OCI-LY3 (cell line): ENCODE measurements at regions not wholly inside any gene's neighbourhood (a gene's known extent, or its start where the extent isn't known, plus 50 kb on each side); places are given as distances from the start of the nearest gene placed in this dataset.

ENCODE experiments used
- EZH2phosphoT487 ChIP-seq: fragments of 200-600 bp; shearing (Covaris generic); IDR thresholded peaks from 2 replicates; pipeline ENCODE4 v1.6.1; 2018; ENCODE audit warnings: antibody characterized with exemption, mixed run types, low read depth
- TF ChIP-seq, protein P1 (sequence below): fragments of 200-600, 300-600 bp; sonication (generic); IDR thresholded peaks from 2 replicates; pipeline ENCODE4 v1.5.1; 2014; ENCODE audit warnings: antibody characterized with exemption, low read length, low read depth

DNA sequence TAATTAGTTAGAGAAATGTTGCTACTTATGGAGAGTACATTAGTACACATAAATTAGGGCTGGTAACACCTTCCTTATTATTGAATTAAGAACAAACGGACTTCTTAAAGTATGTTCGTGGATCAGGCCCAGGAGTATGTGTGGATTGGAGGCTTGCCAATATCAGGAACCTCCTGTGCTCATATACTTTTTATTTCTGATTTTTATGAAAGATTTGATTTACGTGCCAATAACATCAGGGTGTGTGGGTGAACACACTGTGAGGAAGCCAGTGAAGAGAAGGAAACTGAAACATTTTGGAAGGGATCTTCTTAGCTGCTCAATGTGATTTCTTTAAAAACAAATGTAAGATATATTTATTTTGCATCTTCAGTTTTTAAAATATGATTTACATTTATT lies 113.0 kb downstream of the EFEMP1 start:
- TF ChIP-seq, protein P1, sequence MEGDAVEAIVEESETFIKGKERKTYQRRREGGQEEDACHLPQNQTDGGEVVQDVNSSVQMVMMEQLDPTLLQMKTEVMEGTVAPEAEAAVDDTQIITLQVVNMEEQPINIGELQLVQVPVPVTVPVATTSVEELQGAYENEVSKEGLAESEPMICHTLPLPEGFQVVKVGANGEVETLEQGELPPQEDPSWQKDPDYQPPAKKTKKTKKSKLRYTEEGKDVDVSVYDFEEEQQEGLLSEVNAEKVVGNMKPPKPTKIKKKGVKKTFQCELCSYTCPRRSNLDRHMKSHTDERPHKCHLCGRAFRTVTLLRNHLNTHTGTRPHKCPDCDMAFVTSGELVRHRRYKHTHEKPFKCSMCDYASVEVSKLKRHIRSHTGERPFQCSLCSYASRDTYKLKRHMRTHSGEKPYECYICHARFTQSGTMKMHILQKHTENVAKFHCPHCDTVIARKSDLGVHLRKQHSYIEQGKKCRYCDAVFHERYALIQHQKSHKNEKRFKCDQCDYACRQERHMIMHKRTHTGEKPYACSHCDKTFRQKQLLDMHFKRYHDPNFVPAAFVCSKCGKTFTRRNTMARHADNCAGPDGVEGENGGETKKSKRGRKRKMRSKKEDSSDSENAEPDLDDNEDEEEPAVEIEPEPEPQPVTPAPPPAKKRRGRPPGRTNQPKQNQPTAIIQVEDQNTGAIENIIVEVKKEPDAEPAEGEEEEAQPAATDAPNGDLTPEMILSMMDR, result no peak
- no peak for TF ChIP-seq EZH2phosphoT487
